ENCODE measurements at regions not wholly inside any gene's neighbourhood (a gene's known extent, or its start where the extent isn't known, plus 50 kb on each side); places are given as distances from the start of the nearest gene placed in this dataset.
A peak's percentile ranks its signal among the peaks of the same experiment; 100 is the strongest.
"Not testable (repeated sequence)": the region's sequence is repeated elsewhere in the genome, so short reads cannot be mapped to it uniquely, and the experiment has no call there.

GRCh38 chr17:20387549-20387948 is 79.8 kb downstream of the LGALS9B start:
- peak in 1 of 4 donors; percentile 28 for DNase-seq
- H3K4me1 ChIP-seq; H3K4me3 ChIP-seq; H3K27ac ChIP-seq; H3K9me3 ChIP-seq; intact Hi-C loops (cut with DNase I); H3K27me3 ChIP-seq; ATAC-seq; H3K36me3 ChIP-seq: not testable (repeated sequence)

GRCh38 chr17:20381358-20382300 is 85.7 kb downstream of the LGALS9B start:
- intact Hi-C loops (cut with DNase I); H3K4me3 ChIP-seq; H3K36me3 ChIP-seq; H3K27ac ChIP-seq; H3K9me3 ChIP-seq; H3K27me3 ChIP-seq; H3K4me1 ChIP-seq: not testable (repeated sequence)
- peak in 2 of 4 donors; percentile 8 to 28 for DNase-seq
- TF ChIP-seq CTCF (IDR thresholded peaks at IDR 0.05) = peak in 1 of 2 donors; percentile 35
- ATAC-seq = peak; percentile 93

- H3K4me3 ChIP-seq; ATAC-seq; H3K4me1 ChIP-seq; H3K27ac ChIP-seq; H3K9me3 ChIP-seq; DNase-seq; H3K36me3 ChIP-seq; H3K27me3 ChIP-seq; intact Hi-C loops (cut with DNase I): not testable (repeated sequence)
Measured at GRCh38 chr17:20380625-20381024, 86.7 kb downstream of the LGALS9B start.

GRCh38 chr17:20379251-20379650 is 88.1 kb downstream of the LGALS9B start:
- H3K36me3 ChIP-seq; H3K27ac ChIP-seq; H3K9me3 ChIP-seq; DNase-seq; H3K27me3 ChIP-seq; H3K4me1 ChIP-seq; intact Hi-C loops (cut with DNase I); H3K4me3 ChIP-seq; ATAC-seq: not testable (repeated sequence)

- DNase-seq = peak in 3 of 4 donors; percentile 0 to 39 (median 7)
- intact Hi-C loops (cut with DNase I) = not testable (repeated sequence)
Measured at GRCh38 chr17:20376642-20377041, 90.7 kb downstream of the LGALS9B start.

GRCh38 chr17:20375745-20376144 is 91.6 kb downstream of the LGALS9B start:
- peak in 1 of 4 donors; percentile 32 for DNase-seq
- not testable (repeated sequence) for ATAC-seq, H3K27ac ChIP-seq

More at GRCh38 chr17:20376642-20377041, 90.7 kb downstream of the LGALS9B start:
- not testable (repeated sequence) for H3K4me3 ChIP-seq, H3K9me3 ChIP-seq, H3K27ac ChIP-seq, H3K27me3 ChIP-seq, H3K4me1 ChIP-seq, H3K36me3 ChIP-seq
- peak; percentile 31 for ATAC-seq

More at GRCh38 chr17:20375745-20376144, 91.6 kb downstream of the LGALS9B start:
- H3K27me3 ChIP-seq; H3K9me3 ChIP-seq; H3K4me3 ChIP-seq; intact Hi-C loops (cut with DNase I); H3K4me1 ChIP-seq; H3K36me3 ChIP-seq: not testable (repeated sequence)

Measured in left lung (tissue), 4 donors.